ENCODE measurements at regions not wholly inside any gene's neighbourhood (a gene's known extent, or its start where the extent isn't known, plus 50 kb on each side); places are given as distances from the start of the nearest gene placed in this dataset.

DNA sequence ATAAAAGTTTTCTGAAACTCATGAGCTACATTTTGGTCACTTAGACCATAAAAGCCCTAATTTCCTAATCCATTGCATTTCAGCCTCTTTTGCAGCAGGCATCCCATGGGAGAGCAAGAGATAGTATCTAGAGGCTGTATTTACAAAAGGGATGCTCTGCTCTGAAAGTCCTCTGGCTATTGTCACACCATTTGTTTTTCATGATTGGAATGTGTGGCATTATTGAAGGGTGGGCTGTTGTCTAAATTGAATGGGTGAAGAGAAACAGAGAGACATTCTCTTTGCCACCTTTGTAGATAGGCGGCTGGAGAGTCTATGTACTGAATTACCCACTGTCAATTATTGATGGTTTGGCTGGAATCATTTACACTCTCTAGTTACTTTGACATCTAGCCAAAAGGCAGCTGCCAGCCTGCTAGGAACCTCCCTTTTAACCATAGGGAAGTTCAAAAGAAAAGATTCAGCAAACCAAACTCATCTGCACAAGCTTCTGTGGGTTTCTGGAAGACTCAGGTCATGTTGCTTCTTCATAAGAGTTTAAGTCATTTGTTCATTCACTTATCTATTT is 89.8 kb upstream of the RARB start (continued):
- TF ChIP-seq, protein P1, sequence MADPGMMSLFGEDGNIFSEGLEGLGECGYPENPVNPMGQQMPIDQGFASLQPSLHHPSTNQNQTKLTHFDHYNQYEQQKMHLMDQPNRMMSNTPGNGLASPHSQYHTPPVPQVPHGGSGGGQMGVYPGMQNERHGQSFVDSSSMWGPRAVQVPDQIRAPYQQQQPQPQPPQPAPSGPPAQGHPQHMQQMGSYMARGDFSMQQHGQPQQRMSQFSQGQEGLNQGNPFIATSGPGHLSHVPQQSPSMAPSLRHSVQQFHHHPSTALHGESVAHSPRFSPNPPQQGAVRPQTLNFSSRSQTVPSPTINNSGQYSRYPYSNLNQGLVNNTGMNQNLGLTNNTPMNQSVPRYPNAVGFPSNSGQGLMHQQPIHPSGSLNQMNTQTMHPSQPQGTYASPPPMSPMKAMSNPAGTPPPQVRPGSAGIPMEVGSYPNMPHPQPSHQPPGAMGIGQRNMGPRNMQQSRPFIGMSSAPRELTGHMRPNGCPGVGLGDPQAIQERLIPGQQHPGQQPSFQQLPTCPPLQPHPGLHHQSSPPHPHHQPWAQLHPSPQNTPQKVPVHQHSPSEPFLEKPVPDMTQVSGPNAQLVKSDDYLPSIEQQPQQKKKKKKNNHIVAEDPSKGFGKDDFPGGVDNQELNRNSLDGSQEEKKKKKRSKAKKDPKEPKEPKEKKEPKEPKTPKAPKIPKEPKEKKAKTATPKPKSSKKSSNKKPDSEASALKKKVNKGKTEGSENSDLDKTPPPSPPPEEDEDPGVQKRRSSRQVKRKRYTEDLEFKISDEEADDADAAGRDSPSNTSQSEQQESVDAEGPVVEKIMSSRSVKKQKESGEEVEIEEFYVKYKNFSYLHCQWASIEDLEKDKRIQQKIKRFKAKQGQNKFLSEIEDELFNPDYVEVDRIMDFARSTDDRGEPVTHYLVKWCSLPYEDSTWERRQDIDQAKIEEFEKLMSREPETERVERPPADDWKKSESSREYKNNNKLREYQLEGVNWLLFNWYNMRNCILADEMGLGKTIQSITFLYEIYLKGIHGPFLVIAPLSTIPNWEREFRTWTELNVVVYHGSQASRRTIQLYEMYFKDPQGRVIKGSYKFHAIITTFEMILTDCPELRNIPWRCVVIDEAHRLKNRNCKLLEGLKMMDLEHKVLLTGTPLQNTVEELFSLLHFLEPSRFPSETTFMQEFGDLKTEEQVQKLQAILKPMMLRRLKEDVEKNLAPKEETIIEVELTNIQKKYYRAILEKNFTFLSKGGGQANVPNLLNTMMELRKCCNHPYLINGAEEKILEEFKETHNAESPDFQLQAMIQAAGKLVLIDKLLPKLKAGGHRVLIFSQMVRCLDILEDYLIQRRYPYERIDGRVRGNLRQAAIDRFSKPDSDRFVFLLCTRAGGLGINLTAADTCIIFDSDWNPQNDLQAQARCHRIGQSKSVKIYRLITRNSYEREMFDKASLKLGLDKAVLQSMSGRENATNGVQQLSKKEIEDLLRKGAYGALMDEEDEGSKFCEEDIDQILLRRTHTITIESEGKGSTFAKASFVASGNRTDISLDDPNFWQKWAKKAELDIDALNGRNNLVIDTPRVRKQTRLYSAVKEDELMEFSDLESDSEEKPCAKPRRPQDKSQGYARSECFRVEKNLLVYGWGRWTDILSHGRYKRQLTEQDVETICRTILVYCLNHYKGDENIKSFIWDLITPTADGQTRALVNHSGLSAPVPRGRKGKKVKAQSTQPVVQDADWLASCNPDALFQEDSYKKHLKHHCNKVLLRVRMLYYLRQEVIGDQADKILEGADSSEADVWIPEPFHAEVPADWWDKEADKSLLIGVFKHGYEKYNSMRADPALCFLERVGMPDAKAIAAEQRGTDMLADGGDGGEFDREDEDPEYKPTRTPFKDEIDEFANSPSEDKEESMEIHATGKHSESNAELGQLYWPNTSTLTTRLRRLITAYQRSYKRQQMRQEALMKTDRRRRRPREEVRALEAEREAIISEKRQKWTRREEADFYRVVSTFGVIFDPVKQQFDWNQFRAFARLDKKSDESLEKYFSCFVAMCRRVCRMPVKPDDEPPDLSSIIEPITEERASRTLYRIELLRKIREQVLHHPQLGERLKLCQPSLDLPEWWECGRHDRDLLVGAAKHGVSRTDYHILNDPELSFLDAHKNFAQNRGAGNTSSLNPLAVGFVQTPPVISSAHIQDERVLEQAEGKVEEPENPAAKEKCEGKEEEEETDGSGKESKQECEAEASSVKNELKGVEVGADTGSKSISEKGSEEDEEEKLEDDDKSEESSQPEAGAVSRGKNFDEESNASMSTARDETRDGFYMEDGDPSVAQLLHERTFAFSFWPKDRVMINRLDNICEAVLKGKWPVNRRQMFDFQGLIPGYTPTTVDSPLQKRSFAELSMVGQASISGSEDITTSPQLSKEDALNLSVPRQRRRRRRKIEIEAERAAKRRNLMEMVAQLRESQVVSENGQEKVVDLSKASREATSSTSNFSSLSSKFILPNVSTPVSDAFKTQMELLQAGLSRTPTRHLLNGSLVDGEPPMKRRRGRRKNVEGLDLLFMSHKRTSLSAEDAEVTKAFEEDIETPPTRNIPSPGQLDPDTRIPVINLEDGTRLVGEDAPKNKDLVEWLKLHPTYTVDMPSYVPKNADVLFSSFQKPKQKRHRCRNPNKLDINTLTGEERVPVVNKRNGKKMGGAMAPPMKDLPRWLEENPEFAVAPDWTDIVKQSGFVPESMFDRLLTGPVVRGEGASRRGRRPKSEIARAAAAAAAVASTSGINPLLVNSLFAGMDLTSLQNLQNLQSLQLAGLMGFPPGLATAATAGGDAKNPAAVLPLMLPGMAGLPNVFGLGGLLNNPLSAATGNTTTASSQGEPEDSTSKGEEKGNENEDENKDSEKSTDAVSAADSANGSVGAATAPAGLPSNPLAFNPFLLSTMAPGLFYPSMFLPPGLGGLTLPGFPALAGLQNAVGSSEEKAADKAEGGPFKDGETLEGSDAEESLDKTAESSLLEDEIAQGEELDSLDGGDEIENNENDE (IDR thresholded peaks at IDR 0.05; ENCODE audit: insufficient replicate concordance, low read length) = no peak
- TF ChIP-seq NANOG (IDR thresholded peaks at IDR 0.05; ENCODE audit: insufficient read depth, low read depth, low read length, poor library complexity, severe bottlenecking) = no peak

All from H1 (cell line).